ENCODE measurements at regions not wholly inside any gene's neighbourhood (a gene's known extent, or its start where the extent isn't known, plus 50 kb on each side); places are given as distances from the start of the nearest gene placed in this dataset.

- no peaks in the 10 kb centered on the region for H3K36me3 ChIP-seq
- no peak overlapping the region for H3K27ac ChIP-seq
- no peaks in the 10 kb centered on the region for H3K4me1 ChIP-seq
- TF ChIP-seq POLR2A (IDR thresholded peaks at IDR 0.05) (no peak), CTCF (IDR thresholded peaks at IDR 0.05) (no peak)
- no peak for DNase-seq
- no peaks in the 10 kb centered on the region for H3K27me3 ChIP-seq
- no peaks in the 10 kb centered on the region for H3K9me3 ChIP-seq
- H3K4me3 ChIP-seq (replicated peaks in 1 of 3), result no peak overlapping the region
- 84 to 87% methylated on average over 6 of the region's 6 CpGs for WGBS, 2 donors
- intact Hi-C loops (cut with DNase I), result no loop called here
These were observed 219.3 kb upstream of the FGGY start for GRCh38 chr1:59077466-59078069.

- DNase-seq, result no peak
- WGBS, 2 donors, result 50 to 57% methylated on average over 4 of the region's 4 CpGs
- H3K27ac ChIP-seq, result no peak overlapping the region
- H3K9me3 ChIP-seq, result no peaks in the 10 kb centered on the region
- H3K4me1 ChIP-seq, result no peaks in the 10 kb centered on the region
- no peaks in the 10 kb centered on the region for H3K36me3 ChIP-seq
- H3K4me3 ChIP-seq (replicated peaks in 1 of 3), result no peak overlapping the region
- intact Hi-C loops (cut with DNase I), result no loop called here
- no peaks in the 10 kb centered on the region for H3K27me3 ChIP-seq
- TF ChIP-seq CTCF (IDR thresholded peaks at IDR 0.05) (no peak), POLR2A (IDR thresholded peaks at IDR 0.05) (no peak)
These were observed 218.7 kb upstream of the FGGY start for GRCh38 chr1:59078070-59078800.

GRCh38 chr1:59078866-59079265, 218.0 kb upstream of the FGGY start:
- Histone ChIP-seq H3K4me3 (replicated peaks in 1 of 3) (no peak overlapping the region), H3K27me3 (no peaks in the 10 kb centered on the region), H3K9me3 (no peaks in the 10 kb centered on the region), H3K36me3 (no peaks in the 10 kb centered on the region), H3K4me1 (peaks cover 0 to 4% of the 10 kb centered on the region in 2 donors), H3K27ac (no peak overlapping the region)
- no peak for TF ChIP-seq POLR2A (IDR thresholded peaks at IDR 0.05)
- no peak for TF ChIP-seq CTCF (IDR thresholded peaks at IDR 0.05)
- no peak for DNase-seq
- intact Hi-C loops (cut with DNase I), result no loop called here
- 87 to 91% methylated on average over 3 of the region's 3 CpGs for WGBS, 2 donors

- Histone ChIP-seq H3K4me3 (replicated peaks in 1 of 3) (no peak overlapping the region), H3K4me1 (peaks cover 0 to 11% of the 10 kb centered on the region in 2 donors), H3K27me3 (no peaks in the 10 kb centered on the region), H3K9me3 (no peaks in the 10 kb centered on the region), H3K36me3 (no peaks in the 10 kb centered on the region), H3K27ac (no peak overlapping the region)
- intact Hi-C loops (cut with DNase I), result loop anchor here (10.0 kb wide), 1 partner anchor 75 kb away; no protein-coding TSS in a partner anchor
- 65 to 73% methylated on average over 3 of the region's 3 CpGs for WGBS, 2 donors
- TF ChIP-seq CTCF (IDR thresholded peaks at IDR 0.05), result no peak
- TF ChIP-seq POLR2A (IDR thresholded peaks at IDR 0.05), result no peak
- no peak for DNase-seq
These were observed 217.3 kb upstream of the FGGY start for GRCh38 chr1:59079434-59080140.

- H3K9me3 ChIP-seq, result no peaks in the 10 kb centered on the region
- no peak overlapping the region for H3K4me3 ChIP-seq (replicated peaks in 1 of 3)
- intact Hi-C loops (cut with DNase I), result loop anchor here (10.0 kb wide), 1 partner anchor 74 kb away; no protein-coding TSS in a partner anchor
- H3K36me3 ChIP-seq, result no peaks in the 10 kb centered on the region
- H3K27ac ChIP-seq, result no peak overlapping the region
- TF ChIP-seq CTCF (IDR thresholded peaks at IDR 0.05) (no peak), POLR2A (IDR thresholded peaks at IDR 0.05) (no peak)
- peaks cover 0 to 12% of the 10 kb centered on the region in 2 donors for H3K4me1 ChIP-seq
- WGBS, 2 donors, result 100% methylated on average over 1 of the region's 1 CpG
- no peaks in the 10 kb centered on the region for H3K27me3 ChIP-seq
- no peak for DNase-seq
These were observed 215.7 kb upstream of the FGGY start for GRCh38 chr1:59081181-59081580.

Data from thyroid gland (tissue), 4 donors.